SU-DHL-6 (cell line): ENCODE measurements at regions not wholly inside any gene's neighbourhood (a gene's known extent, or its start where the extent isn't known, plus 50 kb on each side); places are given as distances from the start of the nearest gene placed in this dataset.

Experiments
- H2AFZ ChIP-seq: fragments of 200-600 bp; sonication (generic); 2 replicates; pipeline ENCODE4 v1.6.1; 2014; ENCODE audit warnings: low read depth, mild to moderate bottlenecking, moderate library complexity, mixed read lengths, antibody characterized with exemption, low read length; ENCODE audit not compliant: severe bottlenecking
- H3F3A ChIP-seq: fragments of 200-600 bp; shearing (Covaris generic); 2 replicates; pipeline ENCODE4 v1.6.0; 2016; ENCODE audit warnings: antibody characterized with exemption, mild to moderate bottlenecking; ENCODE audit not compliant: insufficient read depth
- H3K27ac ChIP-seq: fragments of 200-600 bp; sonication (generic); 2 replicates; pipeline ENCODE4 v1.5.1; 2016; ENCODE audit warnings: low read depth, mild to moderate bottlenecking, low read length, moderate library complexity, mixed read lengths
- H3K27me3 ChIP-seq: fragments of 200-600 bp; sonication (generic), shearing (Covaris generic); 2 replicates; pipeline ENCODE4 v1.6.0; 2014; ENCODE audit warnings: mild to moderate bottlenecking, low read length
- H3K36me3 ChIP-seq: fragments of 200-600 bp; sonication (generic); 2 replicates; pipeline ENCODE4 v1.6.1; 2014; ENCODE audit warnings: mild to moderate bottlenecking, low read length, mixed read lengths
- H3K4me2 ChIP-seq: fragments of 300-600, 200-600 bp; shearing (Covaris generic), sonication (generic); 2 replicates; pipeline ENCODE4 v1.6.0; 2014; ENCODE audit warnings: low read length, low read depth, mild to moderate bottlenecking; ENCODE audit not compliant: poor library complexity, severe bottlenecking
- H3K4me3 ChIP-seq: fragments of 200-600 bp; sonication (generic); 2 replicates; pipeline ENCODE4 v1.5.1; 2014; ENCODE audit warnings: antibody characterized with exemption, low read length, mild to moderate bottlenecking, mixed read lengths; ENCODE audit not compliant: insufficient read depth, poor library complexity, severe bottlenecking
- H3K79me2 ChIP-seq: fragments of 200-600 bp; sonication (generic); 2 replicates; pipeline ENCODE4 v1.6.1; 2014; ENCODE audit warnings: mild to moderate bottlenecking, low read length, moderate library complexity; ENCODE audit not compliant: insufficient read depth
- H3K9ac ChIP-seq: fragments of 200-600 bp; sonication (generic); 2 replicates; pipeline ENCODE4 v1.7.0; 2014; ENCODE audit warnings: mild to moderate bottlenecking, low read length
- H3K9me2 ChIP-seq: fragments of 200-600 bp; sonication (generic); replicated peaks from 2 replicates; pipeline ENCODE4 v1.6.1; 2014; ENCODE audit warnings: low read length; ENCODE audit not compliant: insufficient read depth
- H3K9me3 ChIP-seq: fragments of 200-600 bp; sonication (generic); 2 replicates; pipeline ENCODE4 v1.6.1; 2014; ENCODE audit warnings: low read length, mixed read lengths; ENCODE audit not compliant: insufficient read depth
- H4K20me1 ChIP-seq: fragments of 200-600 bp; sonication (generic); 2 replicates; pipeline ENCODE4 v1.6.1; 2014; ENCODE audit warnings: low read depth, mild to moderate bottlenecking, antibody characterized with exemption, low read length, moderate library complexity, mixed read lengths
- CTCF ChIP-seq: fragments of 200-600 bp; sonication (generic); IDR thresholded peaks from one replicate; pipeline ENCODE4 v1.5.1; 2017; ENCODE audit warnings: antibody characterized with exemption, mild to moderate bottlenecking, low read length, moderate library complexity; ENCODE audit not compliant: insufficient read depth, poor library complexity, severe bottlenecking
- EZH2phosphoT487 ChIP-seq: fragments of 200-600 bp; sonication (generic), shearing (Covaris generic); conservative IDR thresholded peaks from 2 replicates; pipeline ENCODE4 v1.6.1; 2018; ENCODE audit warnings: mild to moderate bottlenecking, antibody characterized with exemption, low read length, moderate library complexity, mixed read lengths

- no peaks in the 10 kb centered on the region for H3F3A ChIP-seq
- no peak overlapping the region for H3K27ac ChIP-seq
- H3K9me3 ChIP-seq, result no peaks in the 10 kb centered on the region
- H3K27me3 ChIP-seq, result no peaks in the 10 kb centered on the region
- H2AFZ ChIP-seq, result no peak overlapping the region
- H3K4me3 ChIP-seq, result no peak overlapping the region
- H3K79me2 ChIP-seq, result no peaks in the 10 kb centered on the region
- TF ChIP-seq EZH2phosphoT487 (no peak), CTCF (no peak)
- no peak overlapping the region for H3K9ac ChIP-seq
- H3K9me2 ChIP-seq, result no peaks in the 10 kb centered on the region
- H4K20me1 ChIP-seq, result no peaks in the 10 kb centered on the region
- H3K36me3 ChIP-seq, result no peaks in the 10 kb centered on the region
- no peak overlapping the region for H3K4me2 ChIP-seq
These were observed 547.2 kb upstream of the JAG1 start for GRCh38 chr20:11221046-11221445.

GRCh38 chr20:11222243-11222642 lies 548.4 kb upstream of the JAG1 start:
- no peaks in the 10 kb centered on the region for H3F3A ChIP-seq
- TF ChIP-seq CTCF (no peak), EZH2phosphoT487 (no peak)
- H3K9ac ChIP-seq, result no peak overlapping the region
- no peaks in the 10 kb centered on the region for H3K27me3 ChIP-seq
- no peak overlapping the region for H2AFZ ChIP-seq
- H3K4me3 ChIP-seq, result no peak overlapping the region
- no peak overlapping the region for H3K27ac ChIP-seq
- H4K20me1 ChIP-seq, result no peaks in the 10 kb centered on the region
- no peaks in the 10 kb centered on the region for H3K36me3 ChIP-seq
- H3K9me3 ChIP-seq, result no peaks in the 10 kb centered on the region
- H3K9me2 ChIP-seq, result no peaks in the 10 kb centered on the region
- no peaks in the 10 kb centered on the region for H3K79me2 ChIP-seq
- H3K4me2 ChIP-seq, result no peak overlapping the region

GRCh38 chr20:11227602-11228001 lies 553.8 kb upstream of the JAG1 start:
- no peaks in the 10 kb centered on the region for H3F3A ChIP-seq
- no peaks in the 10 kb centered on the region for H3K9me3 ChIP-seq
- H3K27me3 ChIP-seq, result no peaks in the 10 kb centered on the region
- H3K79me2 ChIP-seq, result no peaks in the 10 kb centered on the region
- no peaks in the 10 kb centered on the region for H3K36me3 ChIP-seq
- no peaks in the 10 kb centered on the region for H3K9me2 ChIP-seq
- H3K4me2 ChIP-seq, result no peak overlapping the region
- H3K4me3 ChIP-seq, result no peak overlapping the region
- TF ChIP-seq EZH2phosphoT487 (no peak), CTCF (no peak)
- H4K20me1 ChIP-seq, result no peaks in the 10 kb centered on the region
- H3K9ac ChIP-seq, result no peak overlapping the region
- no peak overlapping the region for H3K27ac ChIP-seq
- H2AFZ ChIP-seq, result no peak overlapping the region

- Histone ChIP-seq H3K9me2 (no peaks in the 10 kb centered on the region), H3K4me3 (no peak overlapping the region), H4K20me1 (no peaks in the 10 kb centered on the region), H3K27ac (no peak overlapping the region), H3K9ac (no peak overlapping the region), H3K4me2 (no peak overlapping the region), H3F3A (no peaks in the 10 kb centered on the region), H3K79me2 (no peaks in the 10 kb centered on the region), H2AFZ (no peak overlapping the region), H3K36me3 (no peaks in the 10 kb centered on the region), H3K9me3 (no peaks in the 10 kb centered on the region), H3K27me3 (no peaks in the 10 kb centered on the region)
- TF ChIP-seq EZH2phosphoT487 (no peak), CTCF (no peak)
These were observed 556.0 kb upstream of the JAG1 start for GRCh38 chr20:11229772-11230171.
